GM12874 (cell line): ENCODE measurements at regions not wholly inside any gene's neighbourhood (a gene's known extent, or its start where the extent isn't known, plus 50 kb on each side); places are given as distances from the start of the nearest gene placed in this dataset.

Source experiments
- CTCF ChIP-seq: IDR thresholded peaks from 2 replicates; pipeline ENCODE4 v1.5.1; 2011; ENCODE audit warnings: low read depth, mild to moderate bottlenecking, control low read depth, low read length, moderate library complexity; ENCODE audit not compliant: insufficient read depth

GRCh38 chr3:164879201-164879600 is 199.1 kb downstream of the SI start:
- no peak for TF ChIP-seq CTCF

- TF ChIP-seq CTCF = no peak
These were observed 213.8 kb downstream of the SI start for GRCh38 chr3:164864454-164864853.

- no peak for TF ChIP-seq CTCF
These were observed 225.4 kb downstream of the SI start for GRCh38 chr3:164852866-164853265.

GRCh38 chr3:164851905-164852304 is 226.4 kb downstream of the SI start:
- no peak for TF ChIP-seq CTCF

GRCh38 chr3:164851204-164851603 is 227.1 kb downstream of the SI start:
- no peak for TF ChIP-seq CTCF

- TF ChIP-seq CTCF = no peak
These were observed 229.4 kb downstream of the SI start for GRCh38 chr3:164848923-164849322.

GRCh38 chr3:164845739-164846138 is 232.6 kb downstream of the SI start:
- TF ChIP-seq CTCF = no peak

- TF ChIP-seq CTCF = no peak
These were observed 246.1 kb downstream of the SI start for GRCh38 chr3:164832216-164832615.
